GM23338 (cell line): ENCODE measurements at regions not wholly inside any gene's neighbourhood (a gene's known extent, or its start where the extent isn't known, plus 50 kb on each side); places are given as distances from the start of the nearest gene placed in this dataset.

Experiments used
- CTCF ChIP-seq, 2 experiments: fragments of 200-600 bp in 1 of 2; sonication (generic) in 1 of 2; conservative IDR thresholded peaks; 2 replicates each; pipeline versions ENCODE4 v1.5.1 to v1.6.1; 2016 to 2017; ENCODE audit warnings: antibody characterized with exemption in 2 of 2, low read depth in 2 of 2, mild to moderate bottlenecking in 2 of 2, moderate library complexity in 1 of 2
- POLR2AphosphoS5 ChIP-seq: IDR thresholded peaks from 2 replicates; pipeline ENCODE4 v1.6.1; 2016; ENCODE audit warnings: antibody characterized with exemption, low read depth

- TF ChIP-seq CTCF (conservative IDR thresholded peaks at IDR 0.05; ENCODE audit: low read depth in 2 of 2) = no peak
- TF ChIP-seq POLR2AphosphoS5 = no peak
Measured at GRCh38 chr1:199665371-199665770, 362.1 kb upstream of the NR5A2 start.
